GM18520 (cell line): ENCODE measurements at regions not wholly inside any gene's neighbourhood (a gene's known extent, or its start where the extent isn't known, plus 50 kb on each side); places are given as distances from the start of the nearest gene placed in this dataset.
"Not testable (repeated sequence)": the region's sequence is repeated elsewhere in the genome, so short reads cannot be mapped to it uniquely, and the experiment has no call there.

Source experiments
- ATAC-seq: cut with Tn5 transposase; IDR thresholded peaks from one replicate; pipeline ENCODE4 v1.9.1; 2021; ENCODE audit not compliant: unreplicated experiment

DNA sequence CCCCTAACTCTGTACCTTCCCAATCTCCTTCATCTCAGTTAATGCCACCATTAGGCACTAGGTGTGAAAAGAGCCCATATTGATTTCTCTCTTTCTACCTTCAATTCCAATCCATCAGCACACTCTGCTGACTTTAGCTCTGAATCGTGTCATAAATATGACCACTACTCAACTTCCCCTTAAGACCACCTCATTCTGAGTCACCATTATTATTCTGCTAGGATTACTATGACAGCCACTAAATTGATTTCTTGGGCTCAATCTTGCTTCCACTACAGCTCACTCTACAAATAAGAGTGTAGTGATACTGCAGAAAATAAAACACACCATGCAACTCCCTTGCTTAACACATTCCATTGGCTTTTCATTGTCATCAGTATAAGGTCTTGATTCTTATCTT, 1449.0 kb upstream of the FLRT2 start:
- no peak for ATAC-seq

- no peak for ATAC-seq
Observed at GRCh38 chr14:84084056-84084630, 1445.8 kb upstream of the FLRT2 start.

DNA sequence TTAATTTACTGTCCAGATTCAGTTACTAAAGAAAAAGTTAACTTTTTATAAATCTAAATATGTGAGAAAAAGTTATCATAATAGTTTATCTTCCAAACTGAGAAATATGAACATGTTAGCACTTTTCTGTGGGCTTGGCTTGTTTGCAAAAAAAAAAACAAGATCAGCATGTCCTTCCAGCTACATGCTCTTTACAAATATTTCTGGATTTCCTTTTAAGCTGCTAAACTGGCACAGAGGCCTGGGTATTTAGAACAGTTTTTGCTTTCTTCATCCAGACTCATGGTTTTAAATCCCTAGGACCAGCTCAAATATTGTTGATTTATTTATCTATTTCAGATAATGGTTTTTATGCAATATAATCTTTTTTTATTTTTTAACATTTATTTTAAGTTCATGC, 1444.5 kb upstream of the FLRT2 start:
- ATAC-seq, result no peak

GRCh38 chr14:84086714-84087113, 1443.2 kb upstream of the FLRT2 start:
- no peak for ATAC-seq

DNA sequence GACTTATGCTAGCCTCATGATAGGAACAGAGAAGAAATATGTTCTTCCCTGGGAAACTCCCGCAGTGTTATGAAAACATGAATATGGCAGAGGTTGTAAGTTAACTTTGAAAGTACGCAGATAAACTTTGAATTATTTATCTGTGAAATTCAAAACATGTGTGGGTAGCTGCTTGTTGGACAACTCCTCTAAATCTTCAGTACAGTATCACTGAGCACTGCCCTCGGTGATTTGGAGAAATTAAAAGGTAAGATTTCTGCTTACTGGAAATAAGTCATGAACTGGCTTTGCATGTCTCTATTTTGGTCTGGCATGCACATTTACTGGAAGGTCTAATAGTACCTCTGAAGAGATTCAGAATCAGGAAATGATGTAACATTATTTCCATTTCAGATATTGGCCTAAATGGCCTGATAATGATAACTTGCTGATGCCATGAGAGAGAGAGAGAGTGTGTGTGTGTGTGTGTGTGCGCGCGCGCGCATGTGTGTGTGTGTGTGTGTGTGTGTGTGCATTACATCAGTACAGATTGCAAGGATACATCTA, 1441.9 kb upstream of the FLRT2 start:
- ATAC-seq, result no peak

- no peak for ATAC-seq
Observed at GRCh38 chr14:84090837-84091236, 1439.1 kb upstream of the FLRT2 start.

DNA sequence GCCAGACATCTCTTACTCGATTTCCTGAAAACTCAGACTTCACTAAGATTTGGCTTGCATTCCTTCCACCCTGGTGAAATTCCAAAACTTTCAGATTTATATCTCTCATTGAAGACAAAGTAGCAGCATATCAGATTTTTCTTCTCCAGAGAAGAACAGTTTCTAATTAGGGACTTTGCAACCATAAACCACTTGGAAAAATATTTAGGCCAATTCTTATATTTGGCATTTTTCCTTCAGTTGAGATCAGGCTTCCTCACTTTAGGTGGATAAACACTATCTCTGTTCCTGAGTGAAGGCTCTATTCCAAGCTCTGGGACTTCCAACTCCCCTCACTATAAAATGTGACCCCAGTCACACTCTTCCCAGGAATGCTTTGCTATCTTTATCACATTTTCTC, 1434.3 kb upstream of the FLRT2 start:
- no peak for ATAC-seq

GRCh38 chr14:84098261-84098660, 1431.7 kb upstream of the FLRT2 start:
- no peak for ATAC-seq

DNA sequence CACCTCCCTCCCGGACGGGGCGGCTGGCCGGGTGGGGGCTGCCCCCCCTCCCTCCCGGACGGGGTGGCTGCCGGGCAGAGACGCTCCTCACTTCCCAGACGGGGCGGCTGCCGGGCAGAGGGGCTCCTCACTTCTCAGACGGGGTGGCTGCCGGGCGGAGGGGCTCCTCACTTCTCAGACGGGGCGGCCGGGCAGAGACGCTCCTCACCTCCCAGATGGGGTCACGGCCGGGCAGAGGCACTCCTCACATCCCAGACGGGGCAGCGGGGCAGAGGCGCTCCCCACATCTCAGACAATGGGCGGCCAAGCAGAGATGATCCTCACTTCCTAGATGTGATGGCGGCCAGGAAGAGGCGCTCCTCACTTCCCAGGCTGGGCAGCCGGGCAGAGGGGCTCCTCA, 1430.4 kb upstream of the FLRT2 start:
- ATAC-seq, result not testable (repeated sequence)

- no peak for ATAC-seq
Observed at GRCh38 chr14:84107835-84108343, 1422.1 kb upstream of the FLRT2 start.

DNA sequence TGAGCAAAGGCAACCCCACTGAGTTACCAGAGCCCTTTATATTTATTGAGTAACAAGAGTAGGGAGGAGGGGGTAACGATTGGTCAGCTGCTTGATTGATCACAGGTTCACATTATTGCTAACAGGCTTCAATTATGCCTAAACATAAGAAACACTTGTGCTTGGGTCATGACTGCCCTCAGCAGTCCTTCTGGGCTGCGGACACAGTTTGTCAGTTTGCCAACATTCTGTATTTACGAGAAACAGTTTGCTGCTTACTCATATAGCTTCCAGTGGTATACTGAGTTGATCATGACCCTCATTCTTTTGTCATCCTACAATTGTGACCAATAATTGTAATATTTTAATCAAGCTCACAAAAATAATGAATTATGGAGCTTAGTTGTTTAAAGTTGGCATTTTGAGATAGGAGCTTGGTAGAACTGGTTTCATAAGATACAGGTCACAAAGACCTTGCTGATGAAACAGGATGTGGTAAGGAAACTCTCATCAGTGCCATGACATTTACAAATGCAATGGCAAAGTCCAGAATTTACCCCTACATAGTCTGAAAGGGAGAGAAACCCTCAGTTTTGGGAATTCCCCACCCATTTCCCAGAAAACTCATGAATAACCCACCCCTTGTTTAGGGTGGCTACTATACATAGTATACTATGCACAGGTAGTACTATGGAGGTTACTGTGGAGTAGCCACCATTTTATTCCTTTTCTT, 1421.0 kb upstream of the FLRT2 start:
- no peak for ATAC-seq

DNA sequence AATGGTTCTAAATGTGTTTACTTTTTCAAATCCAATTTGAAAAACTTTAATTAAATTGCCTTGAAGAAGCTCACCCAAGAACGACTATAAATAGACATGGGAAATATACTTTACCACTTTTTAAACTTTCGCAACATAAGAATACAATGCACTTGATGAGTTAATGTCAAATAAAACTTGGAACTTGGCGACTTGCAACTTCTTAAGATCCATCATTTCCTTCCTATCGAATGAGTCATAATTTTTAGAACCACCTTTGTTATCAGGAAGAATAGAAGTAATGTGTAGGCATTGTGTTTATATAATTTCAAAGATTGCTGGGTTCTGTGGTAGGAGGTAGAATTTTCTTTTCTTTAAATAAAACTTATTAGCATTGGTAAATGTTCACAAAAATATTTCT, 1417.4 kb upstream of the FLRT2 start:
- ATAC-seq, result no peak

DNA sequence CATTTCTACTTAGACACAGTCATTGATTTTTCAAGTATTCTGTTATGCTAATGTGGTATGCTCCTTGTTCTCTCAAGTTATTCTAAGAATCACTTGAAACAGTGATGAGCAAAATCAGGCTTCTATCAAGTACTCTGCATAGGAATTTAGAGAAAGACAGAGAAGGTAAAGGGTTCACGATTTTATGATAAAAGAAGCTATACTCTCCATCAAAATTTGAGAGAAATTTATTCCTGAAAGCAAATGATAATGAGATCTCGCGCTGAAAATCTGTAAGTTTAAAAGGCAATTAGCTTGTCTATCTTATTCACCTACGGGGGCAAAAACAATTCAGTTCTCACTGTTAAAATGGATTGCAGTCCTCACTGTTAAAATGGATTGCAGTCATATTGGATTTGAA, 1404.3 kb upstream of the FLRT2 start:
- no peak for ATAC-seq

DNA sequence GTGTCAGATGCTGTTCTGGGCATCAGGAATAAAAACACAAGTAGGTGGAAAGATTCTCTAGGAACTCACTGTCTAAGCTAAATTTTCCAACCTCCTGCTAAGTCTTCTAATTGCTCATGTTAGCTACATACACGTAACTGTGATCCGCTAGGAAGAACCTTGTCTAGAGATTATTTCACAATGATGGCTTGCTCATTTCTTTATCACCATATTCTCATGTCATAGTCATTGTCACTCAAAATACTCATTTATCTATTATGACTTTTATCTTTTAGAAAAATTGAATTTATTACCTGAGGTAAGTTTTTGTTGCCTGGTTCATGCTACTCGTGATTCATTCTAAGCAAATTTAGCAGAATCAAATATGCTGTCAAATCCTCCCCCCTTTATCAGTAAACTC, 1402.4 kb upstream of the FLRT2 start:
- no peak for ATAC-seq

- no peak for ATAC-seq
Observed at GRCh38 chr14:84128050-84128449, 1401.9 kb upstream of the FLRT2 start.

DNA sequence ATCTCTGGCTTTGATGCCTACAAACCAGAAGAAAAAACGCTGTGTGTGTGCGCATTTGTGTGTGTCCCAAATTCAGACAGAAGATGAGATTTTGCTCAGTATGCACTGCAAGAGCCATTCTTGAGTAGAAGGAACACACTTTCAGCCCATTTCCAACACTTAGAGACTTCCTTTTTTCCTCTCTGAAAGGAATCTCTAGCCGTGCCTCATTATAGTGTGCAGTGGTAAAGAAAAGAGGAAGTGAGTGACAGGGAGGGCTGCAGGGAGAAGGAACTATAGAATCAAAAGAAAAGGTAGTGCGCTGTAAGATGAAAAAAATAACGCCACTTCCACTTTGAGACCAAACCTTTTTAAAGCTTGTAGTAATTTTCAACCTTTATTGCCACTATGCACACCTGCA, 1400.9 kb upstream of the FLRT2 start:
- no peak for ATAC-seq

- ATAC-seq, result no peak
Observed at GRCh38 chr14:84129941-84130340, 1400.0 kb upstream of the FLRT2 start.

- no peak for ATAC-seq
Observed at GRCh38 chr14:84131924-84132323, 1398.0 kb upstream of the FLRT2 start.

DNA sequence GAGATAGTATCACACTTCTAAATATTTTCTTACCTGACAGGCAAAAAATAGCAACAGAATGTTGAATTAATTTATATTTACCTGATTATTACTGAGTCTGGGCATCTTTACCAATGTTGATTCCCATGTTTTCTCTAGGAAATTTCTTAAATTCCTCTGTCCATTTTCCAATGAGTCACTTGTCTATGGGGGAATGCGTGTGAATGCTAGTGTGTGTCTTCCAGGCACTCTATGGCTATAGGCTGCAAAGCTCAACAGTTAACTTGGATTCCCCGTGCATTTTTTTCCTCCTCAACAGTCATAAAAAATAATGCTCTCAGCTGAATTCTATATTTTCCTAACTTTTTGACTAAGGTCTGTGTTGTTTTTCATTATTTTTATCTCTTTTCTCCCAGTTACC, 1385.8 kb upstream of the FLRT2 start:
- ATAC-seq, result no peak

DNA sequence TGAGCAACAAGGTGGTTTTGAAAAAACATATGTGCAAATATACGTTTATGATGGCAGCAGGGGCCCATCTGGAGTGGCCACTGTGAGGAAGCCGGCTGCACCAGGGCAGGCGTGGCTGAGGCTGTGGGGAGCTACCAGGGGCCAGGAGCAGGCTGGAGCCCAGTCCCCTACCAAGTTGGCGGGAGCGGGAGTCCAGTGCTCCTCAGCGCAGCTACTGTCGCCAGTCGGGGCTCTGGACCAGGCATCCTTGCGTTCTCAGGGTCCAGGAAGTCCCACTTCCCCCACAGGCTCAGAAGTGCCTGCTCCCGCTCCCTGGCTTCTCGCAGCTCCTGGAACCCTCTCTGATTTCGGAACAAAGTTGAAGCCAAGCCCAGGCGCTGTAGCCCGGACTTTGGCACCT, 1377.5 kb upstream of the FLRT2 start:
- ATAC-seq, result no peak

- ATAC-seq, result no peak
Observed at GRCh38 chr14:84162633-84163032, 1367.3 kb upstream of the FLRT2 start.

DNA sequence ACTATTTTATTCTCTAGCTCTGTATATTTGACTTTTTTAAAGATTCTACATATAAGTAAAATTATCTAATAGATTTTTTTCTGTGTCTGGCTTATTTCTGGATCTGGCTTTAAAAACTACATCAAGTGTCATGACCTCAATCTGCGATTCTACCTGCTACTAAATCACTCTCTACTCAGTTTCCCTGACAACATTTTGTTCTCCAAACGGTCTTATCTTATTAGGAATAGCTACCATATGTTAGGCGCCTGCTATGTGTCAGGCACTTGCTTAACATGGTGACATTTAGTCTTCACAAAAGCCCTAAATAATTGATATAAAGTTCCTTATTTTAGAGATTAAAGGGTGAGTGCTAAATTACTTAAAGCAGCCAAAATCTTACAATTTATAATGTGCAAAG, 1362.9 kb upstream of the FLRT2 start:
- ATAC-seq, result no peak

- ATAC-seq, result no peak
Observed at GRCh38 chr14:84180336-84180735, 1349.6 kb upstream of the FLRT2 start.
